CD4-positive, alpha-beta T cell (primary cell): ENCODE measurements at regions not wholly inside any gene's neighbourhood (a gene's known extent, or its start where the extent isn't known, plus 50 kb on each side); places are given as distances from the start of the nearest gene placed in this dataset.

Source experiments
- ATAC-seq: fragments of 200-7000 bp; cut with Tn5 transposase; one replicate; pipeline ENCODE4 v1.10.0; 2022; ENCODE audit warnings: mild to moderate bottlenecking; ENCODE audit not compliant: poor library complexity
- CTCF ChIA-PET: fragments of 350-600 bp; sonication (Branson Sonifier 250); formaldehyde crosslinking; loops from one replicate; lab custom pipeline; 2021; ENCODE audit warnings: antibody characterized with exemption, inconsistent platforms; lab: Charles Lee
- POLR2A ChIA-PET: fragments of 350-600 bp; sonication (Branson Sonifier 250); formaldehyde crosslinking; loops from one replicate; lab custom pipeline; 2021; ENCODE audit warnings: antibody characterized with exemption, inconsistent platforms; lab: Charles Lee
- DNase-seq, 14 experiments: peaks; one replicate each; pipeline ENCODE4 v3.0.0-alpha.2; 2013 to 2020; ENCODE audit warnings: mixed read lengths in 2 of 14
- H3K27ac ChIP-seq, 2 donors: one replicate each; pipeline versions ENCODE4 v1.5.1 to v1.7.0; 2013; ENCODE audit warnings: low read length in 2 of 2, low read depth in 1 of 2, mild to moderate bottlenecking in 1 of 2
- H3K27me3 ChIP-seq, 2 experiments: 1 replicate in 1 of 2; 2 replicates in 1 of 2; pipeline versions ENCODE4 v1.6.1 to v1.7.0; 2013; ENCODE audit warnings: low read length in 2 of 2, control low read depth in 1 of 2, mild to moderate bottlenecking in 1 of 2, moderate library complexity in 1 of 2; ENCODE audit not compliant: insufficient read depth in 2 of 2, control insufficient read depth in 1 of 2
- H3K36me3 ChIP-seq: one replicate; pipeline ENCODE4 v1.6.1; 2013; ENCODE audit warnings: low read length, control low read depth; ENCODE audit not compliant: insufficient read depth
- H3K4me1 ChIP-seq: one replicate; pipeline ENCODE4 v1.6.1; 2013; ENCODE audit warnings: low read length, control low read depth; ENCODE audit not compliant: insufficient read depth
- H3K4me3 ChIP-seq: one replicate; pipeline ENCODE4 v1.5.1; 2013; ENCODE audit warnings: mild to moderate bottlenecking, low read length, moderate library complexity
- H3K9me3 ChIP-seq, 2 experiments: 1 replicate in 1 of 2; 2 replicates in 1 of 2; pipeline versions ENCODE4 v1.6.1 to v1.7.0; 2013; ENCODE audit warnings: low read length in 2 of 2, mild to moderate bottlenecking in 2 of 2, control low read depth in 1 of 2, moderate library complexity in 1 of 2; ENCODE audit not compliant: control insufficient read depth in 1 of 2, insufficient read depth in 1 of 2
- H3K27ac Mint-ChIP-seq: one replicate; pipeline ENCODE4 v1.8.0; 2020; ENCODE audit warnings: mixed read lengths
- H3K27me3 Mint-ChIP-seq: one replicate; pipeline ENCODE4 v1.8.0; 2021; ENCODE audit warnings: mixed read lengths
- H3K36me3 Mint-ChIP-seq: one replicate; pipeline ENCODE4 v1.8.0; 2021; ENCODE audit warnings: low read depth, mixed read lengths
- H3K4me1 Mint-ChIP-seq: one replicate; pipeline ENCODE4 v1.8.0; 2021; ENCODE audit warnings: low read depth, mixed read lengths
- H3K4me3 Mint-ChIP-seq: one replicate; pipeline ENCODE4 v1.8.0; 2020; ENCODE audit warnings: mild to moderate bottlenecking, mixed read lengths
- H3K9me3 Mint-ChIP-seq: one replicate; pipeline ENCODE4 v1.8.0; 2020; ENCODE audit warnings: mixed read lengths
- intact Hi-C, 2 experiments: fragments of 100-400 bp; cut with DNase I in 1 of 2; cut with micrococcal nuclease in 1 of 2; formaldehyde crosslinking; loops; one replicate each; pipeline versions ENCODE4 v1.15.1 to v1.9.0; 2023 to 2025; cut with DNase I, micrococcal nuclease
- TF ChIP-seq, protein P1 (sequence below): fragments of 200-600 bp; IDR thresholded peaks from one replicate; pipeline ENCODE4 v1.8.0; 2022; ENCODE audit warnings: antibody characterized with exemption, mild to moderate bottlenecking

DNA sequence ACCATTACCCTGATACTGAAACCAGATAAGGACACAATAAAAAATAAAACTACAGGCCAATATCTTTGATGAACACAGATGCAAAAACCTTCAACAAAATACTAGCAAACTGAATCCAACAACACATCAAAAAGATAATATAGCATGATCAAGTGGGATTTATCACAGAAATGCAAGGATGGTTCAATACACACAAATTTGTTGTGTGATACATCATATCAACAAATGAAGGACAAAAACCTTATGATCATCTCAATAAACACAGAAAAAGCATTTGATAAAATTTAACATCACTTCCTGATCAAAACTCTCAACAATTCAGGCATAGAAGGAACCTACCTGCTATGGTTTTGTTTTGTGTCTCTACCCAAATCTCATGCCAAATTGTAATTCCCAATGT, 74.3 kb upstream of the VANGL1 start:
- TF ChIP-seq, protein P1, sequence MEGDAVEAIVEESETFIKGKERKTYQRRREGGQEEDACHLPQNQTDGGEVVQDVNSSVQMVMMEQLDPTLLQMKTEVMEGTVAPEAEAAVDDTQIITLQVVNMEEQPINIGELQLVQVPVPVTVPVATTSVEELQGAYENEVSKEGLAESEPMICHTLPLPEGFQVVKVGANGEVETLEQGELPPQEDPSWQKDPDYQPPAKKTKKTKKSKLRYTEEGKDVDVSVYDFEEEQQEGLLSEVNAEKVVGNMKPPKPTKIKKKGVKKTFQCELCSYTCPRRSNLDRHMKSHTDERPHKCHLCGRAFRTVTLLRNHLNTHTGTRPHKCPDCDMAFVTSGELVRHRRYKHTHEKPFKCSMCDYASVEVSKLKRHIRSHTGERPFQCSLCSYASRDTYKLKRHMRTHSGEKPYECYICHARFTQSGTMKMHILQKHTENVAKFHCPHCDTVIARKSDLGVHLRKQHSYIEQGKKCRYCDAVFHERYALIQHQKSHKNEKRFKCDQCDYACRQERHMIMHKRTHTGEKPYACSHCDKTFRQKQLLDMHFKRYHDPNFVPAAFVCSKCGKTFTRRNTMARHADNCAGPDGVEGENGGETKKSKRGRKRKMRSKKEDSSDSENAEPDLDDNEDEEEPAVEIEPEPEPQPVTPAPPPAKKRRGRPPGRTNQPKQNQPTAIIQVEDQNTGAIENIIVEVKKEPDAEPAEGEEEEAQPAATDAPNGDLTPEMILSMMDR, result no peak
- Mint-ChIP-seq H3K27ac (no peak overlapping the region), H3K9me3 (peaks cover 11% of the 10 kb centered on the region), H3K27me3 (peaks cover 37% of the 10 kb centered on the region), H3K36me3 (no peaks in the 10 kb centered on the region), H3K4me1 (no peaks in the 10 kb centered on the region), H3K4me3 (no peak overlapping the region)
- POLR2A ChIA-PET, result no interaction called here
- CTCF ChIA-PET, result no interaction called here
- H3K4me3 ChIP-seq, result no peak overlapping the region
- no peak overlapping the region for H3K27ac ChIP-seq
- H3K9me3 ChIP-seq, result peaks cover 4 to 8% of the 10 kb centered on the region in 2 experiments
- H3K27me3 ChIP-seq, result no peaks in the 10 kb centered on the region
- no peaks in the 10 kb centered on the region for H3K36me3 ChIP-seq
- DNase-seq (no peak), ATAC-seq (no peak)
- intact Hi-C loops, result no loop called here
- H3K4me1 ChIP-seq, result no peaks in the 10 kb centered on the region

DNA sequence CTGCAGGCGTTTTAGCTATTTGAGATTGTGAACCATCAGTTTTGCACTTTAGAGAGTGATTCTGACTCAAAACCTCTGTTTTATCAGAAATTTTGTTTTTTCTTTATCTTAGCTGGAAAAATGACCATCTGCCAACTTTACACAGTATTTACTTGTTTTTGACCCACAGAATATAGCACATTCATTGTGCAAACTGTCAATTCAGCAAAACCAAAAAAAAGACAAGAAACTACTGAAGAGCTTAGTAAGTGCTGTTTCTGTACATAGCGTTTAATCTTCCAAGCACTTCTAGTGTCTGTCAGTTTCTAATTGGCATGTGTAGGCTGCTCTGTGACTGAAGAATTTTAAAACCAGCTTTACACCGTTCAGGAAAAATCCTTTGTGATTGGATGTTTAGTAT, 76.0 kb upstream of the VANGL1 start:
- intact Hi-C loops, result no loop called here
- no peak for ATAC-seq
- Mint-ChIP-seq H3K27me3 (peaks cover 50% of the 10 kb centered on the region), H3K4me3 (no peak overlapping the region), H3K27ac (no peak overlapping the region), H3K9me3 (peaks cover 10% of the 10 kb centered on the region), H3K4me1 (no peaks in the 10 kb centered on the region), H3K36me3 (no peaks in the 10 kb centered on the region)
- POLR2A ChIA-PET, result no interaction called here
- DNase-seq, result no peak
- no peaks in the 10 kb centered on the region for H3K36me3 ChIP-seq
- CTCF ChIA-PET, result no interaction called here
- peaks cover 4 to 6% of the 10 kb centered on the region in 2 experiments for H3K9me3 ChIP-seq
- H3K27me3 ChIP-seq, result peaks cover 0 to 4% of the 10 kb centered on the region in 2 experiments
- H3K4me1 ChIP-seq, result no peaks in the 10 kb centered on the region
- no peak overlapping the region for H3K27ac ChIP-seq
- TF ChIP-seq, protein P1, result no peak
- no peak overlapping the region for H3K4me3 ChIP-seq

DNA sequence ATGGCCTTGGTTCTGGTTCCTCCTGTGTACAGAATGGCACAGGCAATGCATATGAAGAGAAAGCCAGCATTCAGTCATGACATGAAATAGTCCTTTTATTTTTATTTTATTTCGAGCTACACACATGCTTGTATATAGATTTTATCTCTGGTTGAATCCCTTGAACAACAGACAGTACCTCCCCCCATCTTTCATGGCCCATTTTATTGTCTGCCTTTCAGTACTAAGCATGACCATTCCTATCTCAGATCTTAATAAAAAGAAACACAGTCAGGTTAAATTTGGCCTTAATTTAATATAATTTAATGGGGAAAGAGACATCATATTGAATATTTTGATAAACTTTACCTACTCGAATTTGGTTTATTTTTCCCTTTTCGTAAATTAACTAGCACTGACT, 76.4 kb upstream of the VANGL1 start:
- H3K9me3 ChIP-seq, result peaks cover 4 to 6% of the 10 kb centered on the region in 2 experiments
- peaks cover 54% of the 10 kb centered on the region for H3K27me3 Mint-ChIP-seq

More for the DNA sequence above, 76.4 kb upstream of the VANGL1 start:
- peaks cover 10% of the 10 kb centered on the region for H3K9me3 Mint-ChIP-seq
- H3K4me3 Mint-ChIP-seq, result no peak overlapping the region
- intact Hi-C loops, result no loop called here
- Histone ChIP-seq H3K27ac (no peak overlapping the region), H3K4me1 (no peaks in the 10 kb centered on the region), H3K36me3 (no peaks in the 10 kb centered on the region), H3K27me3 (peaks cover 0 to 4% of the 10 kb centered on the region in 2 experiments), H3K4me3 (no peak overlapping the region)
- no peaks in the 10 kb centered on the region for H3K36me3 Mint-ChIP-seq
- H3K4me1 Mint-ChIP-seq, result no peaks in the 10 kb centered on the region
- TF ChIP-seq, protein P1, result no peak
- DNase-seq, result no peak
- no peak overlapping the region for H3K27ac Mint-ChIP-seq
- ChIA-PET POLR2A (no interaction called here), CTCF (no interaction called here)
- no peak for ATAC-seq
